Esophagus squamous epithelium (tissue), 5 donors: ENCODE measurements at regions not wholly inside any gene's neighbourhood (a gene's known extent, or its start where the extent isn't known, plus 50 kb on each side); places are given as distances from the start of the nearest gene placed in this dataset.

Source experiments
- DNase-seq: peaks from one replicate; lab custom pipeline; 2025; lab: John Stamatoyannopoulos, UW
- H3K27ac ChIP-seq, 4 donors: fragments of 200-600 bp; sonication (generic); one replicate each; pipeline ENCODE4 v1.5.1; 2016 to 2019; ENCODE audit warnings: mild to moderate bottlenecking in 1 of 4
- H3K27me3 ChIP-seq, 4 donors: fragments of 200-600 bp; sonication (generic); 1 replicate in 3 of 4; 2 replicates in 1 of 4; pipeline versions ENCODE4 v1.5.1 to v1.6.0; 2017 to 2021; ENCODE audit warnings: antibody characterized with exemption in 1 of 4
- H3K36me3 ChIP-seq, 3 donors: fragments of 200-600 bp; sonication (generic); one replicate each; pipeline ENCODE4 v1.5.1; 2016 to 2019
- H3K4me1 ChIP-seq, 3 donors: fragments of 200-600 bp; sonication (generic); one replicate each; pipeline ENCODE4 v1.5.1; 2017 to 2019
- H3K4me3 ChIP-seq, 4 donors: fragments of 200-600 bp; sonication (generic); 1 replicate in 3 of 4; 2 replicates in 1 of 4; pipeline ENCODE4 v1.5.1; 2016 to 2019; ENCODE audit warnings: mild to moderate bottlenecking in 2 of 4, moderate library complexity in 1 of 4
- H3K9me3 ChIP-seq, 3 donors: fragments of 200-600 bp; sonication (generic); one replicate each; pipeline ENCODE4 v1.5.1; 2016 to 2019
- CTCF ChIP-seq, 6 experiments: fragments of 450-650 bp in 4 of 6; fragments of 200-600 bp in 2 of 6; sonication (generic) in 2 of 6; IDR thresholded peaks; one replicate each; pipeline ENCODE4 v1.5.1; 2016 to 2019; ENCODE audit warnings: antibody characterized with exemption in 6 of 6, mild to moderate bottlenecking in 4 of 6, moderate library complexity in 4 of 6
- POLR2A ChIP-seq, 4 donors: fragments of 450-650 bp; IDR thresholded peaks; one replicate each; pipeline ENCODE4 v1.6.1; 2017; ENCODE audit warnings: antibody characterized with exemption in 4 of 4, mild to moderate bottlenecking in 4 of 4, moderate library complexity in 3 of 4
- WGBS, 2 donors: methylation state at CpG; one replicate each; pipeline ENCODE4 v1.1.5; 2018; 5-methylcytosine and 5-hydroxymethylcytosine counted together
- intact Hi-C: fragments of 100-400 bp; cut with DNase I; formaldehyde crosslinking; loops from one replicate; pipeline ENCODE4 v1.15.0; 2022
- donor health status: DM: yes; HTN: yes; CAD: no.

- Histone ChIP-seq H3K4me3 (no peak overlapping the region), H3K27me3 (no peaks in the 10 kb centered on the region), H3K9me3 (no peaks in the 10 kb centered on the region), H3K27ac (no peak overlapping the region), H3K4me1 (no peaks in the 10 kb centered on the region), H3K36me3 (no peaks in the 10 kb centered on the region)
- intact Hi-C loops, result no loop called here
- no peak for DNase-seq
- 40% methylated on average over 1 of the region's 1 CpG; no CpG with 5 or more reads in 1 of the 2 donors for WGBS, 2 donors
- TF ChIP-seq CTCF (IDR thresholded peaks at IDR 0.05) (no peak), POLR2A (IDR thresholded peaks at IDR 0.05) (no peak)
Measured at GRCh38 chr18:47605093-47605492, 325.4 kb downstream of the SMAD2 start.

DNA sequence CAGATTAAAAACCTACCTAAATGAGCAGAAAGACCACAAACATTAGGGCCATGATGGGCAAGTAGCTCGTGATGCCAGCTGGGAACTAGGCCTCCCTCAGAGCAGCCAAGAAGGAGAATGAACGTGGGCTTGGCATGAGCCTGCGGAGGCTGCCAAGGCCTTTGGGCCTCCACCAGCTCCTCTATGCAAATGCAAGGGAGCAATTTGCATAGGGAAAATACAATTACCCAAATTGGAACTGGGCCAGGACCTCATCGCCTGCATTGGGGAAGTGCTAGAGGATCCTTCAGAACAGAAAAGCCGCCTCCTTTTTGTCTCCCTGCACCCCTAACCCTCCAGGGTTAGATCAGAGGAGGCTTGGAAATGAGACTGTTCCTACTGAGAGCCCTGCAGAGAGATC lies 326.4 kb downstream of the SMAD2 start:
- Histone ChIP-seq H3K4me3 (no peak overlapping the region), H3K4me1 (no peaks in the 10 kb centered on the region), H3K36me3 (no peaks in the 10 kb centered on the region), H3K9me3 (no peaks in the 10 kb centered on the region), H3K27ac (no peak overlapping the region), H3K27me3 (no peaks in the 10 kb centered on the region)
- WGBS, 2 donors, result 64 to 69% methylated on average over 5 of the region's 5 CpGs
- DNase-seq, result no peak
- TF ChIP-seq POLR2A (IDR thresholded peaks at IDR 0.05) (no peak), CTCF (IDR thresholded peaks at IDR 0.05) (no peak)
- intact Hi-C loops, result no loop called here

- H3K9me3 ChIP-seq, result no peaks in the 10 kb centered on the region
- DNase-seq, result no peak
- H3K4me3 ChIP-seq, result no peak overlapping the region
- no peaks in the 10 kb centered on the region for H3K4me1 ChIP-seq
- whole genome bisulfite sequencing, 2 donors, result 60 to 86% methylated on average over 1 of the region's 1 CpG
- no peak overlapping the region for H3K27ac ChIP-seq
- H3K27me3 ChIP-seq, result no peaks in the 10 kb centered on the region
- TF ChIP-seq POLR2A (IDR thresholded peaks at IDR 0.05) (no peak), CTCF (IDR thresholded peaks at IDR 0.05) (no peak)
- intact Hi-C loops, result no loop called here
- no peaks in the 10 kb centered on the region for H3K36me3 ChIP-seq
Measured at GRCh38 chr18:47603158-47603557, 327.3 kb downstream of the SMAD2 start.

DNA sequence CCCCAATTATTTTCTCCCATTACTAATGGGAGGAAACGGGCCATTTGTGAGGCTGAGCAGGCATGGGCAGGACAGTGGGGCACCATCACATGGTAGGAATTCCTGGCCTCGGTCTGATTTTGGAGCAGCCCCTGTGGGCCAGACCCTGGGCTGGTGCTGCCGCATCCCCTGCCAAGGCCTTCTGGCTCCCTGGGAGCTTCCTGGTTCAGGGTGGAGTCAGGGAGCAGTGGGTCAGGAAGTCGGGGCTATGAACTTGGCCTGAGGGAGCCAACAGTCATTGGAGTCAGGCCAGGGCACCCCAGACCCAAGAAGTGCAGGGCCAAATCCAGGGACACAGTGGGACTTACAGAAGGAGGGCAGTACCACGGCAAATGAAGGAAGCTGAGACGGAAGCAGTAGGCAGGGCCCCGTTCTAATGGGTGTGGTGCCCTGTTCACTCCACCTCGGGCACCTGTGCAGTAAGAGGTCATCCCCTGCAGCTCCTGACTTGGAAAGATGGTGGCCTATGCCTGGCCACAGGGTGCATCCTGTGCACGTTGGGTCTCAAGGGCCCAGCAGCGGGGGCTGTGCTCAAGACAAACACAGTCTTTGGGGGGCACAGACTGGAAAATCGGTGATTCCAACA lies 328.1 kb downstream of the SMAD2 start:
- intact Hi-C loops, result no loop called here
- no peaks in the 10 kb centered on the region for H3K36me3 ChIP-seq
- H3K27ac ChIP-seq, result no peak overlapping the region
- DNase-seq, result no peak
- 67 to 73% methylated on average over 4 to 6 of the region's 11 CpGs for WGBS, 2 donors
- H3K4me3 ChIP-seq, result no peak overlapping the region
- no peaks in the 10 kb centered on the region for H3K9me3 ChIP-seq
- peaks cover 0 to 5% (median 0%) of the 10 kb centered on the region in 4 donors for H3K27me3 ChIP-seq
- H3K4me1 ChIP-seq, result no peaks in the 10 kb centered on the region
- TF ChIP-seq CTCF (IDR thresholded peaks at IDR 0.05) (no peak), POLR2A (IDR thresholded peaks at IDR 0.05) (no peak)

GRCh38 chr18:47601581-47602272 lies 328.7 kb downstream of the SMAD2 start:
- no peaks in the 10 kb centered on the region for H3K9me3 ChIP-seq
- no peaks in the 10 kb centered on the region for H3K36me3 ChIP-seq
- 71 to 72% methylated on average over 12 to 13 of the region's 13 CpGs for WGBS, 2 donors
- no peak for DNase-seq
- TF ChIP-seq CTCF (IDR thresholded peaks at IDR 0.05) (no peak), POLR2A (IDR thresholded peaks at IDR 0.05) (no peak)
- intact Hi-C loops, result no loop called here
- peaks cover 0 to 5% (median 0%) of the 10 kb centered on the region in 4 donors for H3K27me3 ChIP-seq
- no peaks in the 10 kb centered on the region for H3K4me1 ChIP-seq
- H3K4me3 ChIP-seq, result no peak overlapping the region
- H3K27ac ChIP-seq, result no peak overlapping the region
